ENCODE measurements at regions not wholly inside any gene's neighbourhood (a gene's known extent, or its start where the extent isn't known, plus 50 kb on each side); places are given as distances from the start of the nearest gene placed in this dataset.

DNA sequence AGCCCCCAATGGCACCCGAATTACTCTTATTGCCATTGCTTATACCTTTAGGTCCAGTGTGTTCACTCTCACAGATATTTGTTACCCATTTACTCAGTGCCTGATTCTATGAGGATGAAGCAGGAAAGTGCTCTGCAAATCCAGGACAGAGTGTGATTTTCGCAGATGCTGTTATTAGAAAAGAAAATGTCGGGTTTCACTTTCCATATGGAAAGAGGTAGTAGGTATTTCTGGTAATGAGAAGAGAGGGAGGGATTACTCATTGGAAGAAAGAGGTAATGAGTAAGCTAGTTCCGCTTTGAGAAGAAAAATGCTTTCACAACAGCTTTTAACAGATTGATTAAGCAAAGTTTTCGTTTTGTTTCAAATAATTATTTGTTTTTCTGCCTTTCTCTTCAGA lies 336.3 kb upstream of the CFAP20DC start:
- DNase-seq: no peak
- no peaks in the 10 kb centered on the region for H3K36me3 Mint-ChIP-seq (ENCODE audit: low read depth)
- no peaks in the 10 kb centered on the region for H3K27me3 Mint-ChIP-seq (ENCODE audit: insufficient read depth)
- Histone ChIP-seq H3K9me3 (ENCODE audit: control insufficient read depth, low read length) (peaks cover 6% of the 10 kb centered on the region), H3K36me3 (ENCODE audit: control insufficient read depth, insufficient read depth, low read length) (no peaks in the 10 kb centered on the region), H3K9ac (ENCODE audit: extremely low read depth, low read length, poor library complexity, severe bottlenecking) (no peak overlapping the region), H3K4me1 (ENCODE audit: control insufficient read depth, insufficient read depth, low read length) (no peaks in the 10 kb centered on the region), H3K27me3 (ENCODE audit: control insufficient read depth, insufficient read depth, low read length, poor library complexity, severe bottlenecking) (no peaks in the 10 kb centered on the region), H3K27ac (ENCODE audit: low read depth, low read length) (no peak overlapping the region), H3K4me3 (ENCODE audit: low read length) (no peak overlapping the region)
- TF ChIP-seq, protein P1, sequence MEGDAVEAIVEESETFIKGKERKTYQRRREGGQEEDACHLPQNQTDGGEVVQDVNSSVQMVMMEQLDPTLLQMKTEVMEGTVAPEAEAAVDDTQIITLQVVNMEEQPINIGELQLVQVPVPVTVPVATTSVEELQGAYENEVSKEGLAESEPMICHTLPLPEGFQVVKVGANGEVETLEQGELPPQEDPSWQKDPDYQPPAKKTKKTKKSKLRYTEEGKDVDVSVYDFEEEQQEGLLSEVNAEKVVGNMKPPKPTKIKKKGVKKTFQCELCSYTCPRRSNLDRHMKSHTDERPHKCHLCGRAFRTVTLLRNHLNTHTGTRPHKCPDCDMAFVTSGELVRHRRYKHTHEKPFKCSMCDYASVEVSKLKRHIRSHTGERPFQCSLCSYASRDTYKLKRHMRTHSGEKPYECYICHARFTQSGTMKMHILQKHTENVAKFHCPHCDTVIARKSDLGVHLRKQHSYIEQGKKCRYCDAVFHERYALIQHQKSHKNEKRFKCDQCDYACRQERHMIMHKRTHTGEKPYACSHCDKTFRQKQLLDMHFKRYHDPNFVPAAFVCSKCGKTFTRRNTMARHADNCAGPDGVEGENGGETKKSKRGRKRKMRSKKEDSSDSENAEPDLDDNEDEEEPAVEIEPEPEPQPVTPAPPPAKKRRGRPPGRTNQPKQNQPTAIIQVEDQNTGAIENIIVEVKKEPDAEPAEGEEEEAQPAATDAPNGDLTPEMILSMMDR (conservative IDR thresholded peaks at IDR 0.05): no peak
- no peak overlapping the region for H3K4me3 Mint-ChIP-seq
- WGBS, 2 experiments (ENCODE audit: insufficient coverage in 1 of 2, insufficient read length in 1 of 2): 92 to 95% methylated on average over 4 to 5 of the region's 5 CpGs
- H3K27ac Mint-ChIP-seq: no peak overlapping the region
- no peaks in the 10 kb centered on the region for H3K4me1 Mint-ChIP-seq
- no peaks in the 10 kb centered on the region for H3K9me3 Mint-ChIP-seq

DNA sequence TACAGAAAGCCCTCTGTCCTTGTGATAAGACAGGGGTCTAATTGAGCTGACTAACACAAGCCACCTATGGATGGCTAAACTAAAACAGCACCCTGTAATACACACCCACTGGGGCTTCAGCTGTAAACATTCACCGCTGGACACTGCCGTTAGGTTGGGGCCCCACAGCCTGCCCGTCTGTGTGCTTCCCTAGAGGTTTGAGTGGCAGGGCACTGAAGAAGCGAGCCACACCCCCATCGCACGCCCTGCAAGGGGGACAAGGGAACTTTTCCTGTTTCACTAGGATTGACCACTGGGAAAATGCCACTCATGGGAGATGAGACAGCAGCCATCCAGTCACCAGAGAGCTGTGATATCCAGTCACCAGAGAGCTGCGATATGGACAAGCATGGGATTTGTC lies 335.7 kb upstream of the CFAP20DC start:
- H3K4me3 ChIP-seq (ENCODE audit: low read length): no peak overlapping the region
- Mint-ChIP-seq H3K4me3 (no peak overlapping the region), H3K9me3 (no peaks in the 10 kb centered on the region), H3K27ac (no peak overlapping the region), H3K4me1 (no peaks in the 10 kb centered on the region), H3K27me3 (ENCODE audit: insufficient read depth) (no peaks in the 10 kb centered on the region), H3K36me3 (ENCODE audit: low read depth) (no peaks in the 10 kb centered on the region)
- H3K9ac ChIP-seq (ENCODE audit: extremely low read depth, low read length, poor library complexity, severe bottlenecking): no peak overlapping the region
- no peaks in the 10 kb centered on the region for H3K36me3 ChIP-seq (ENCODE audit: control insufficient read depth, insufficient read depth, low read length)
- 77 to 87% methylated on average over 7 of the region's 7 CpGs for WGBS, 2 experiments (ENCODE audit: insufficient coverage in 1 of 2, insufficient read length in 1 of 2)
- H3K9me3 ChIP-seq (ENCODE audit: control insufficient read depth, low read length): peaks cover 6% of the 10 kb centered on the region
- no peak for DNase-seq
- no peaks in the 10 kb centered on the region for H3K27me3 ChIP-seq (ENCODE audit: control insufficient read depth, insufficient read depth, low read length, poor library complexity, severe bottlenecking)
- no peak overlapping the region for H3K27ac ChIP-seq (ENCODE audit: low read depth, low read length)
- no peaks in the 10 kb centered on the region for H3K4me1 ChIP-seq (ENCODE audit: control insufficient read depth, insufficient read depth, low read length)
- TF ChIP-seq, protein P1 (conservative IDR thresholded peaks at IDR 0.05): no peak

DNA sequence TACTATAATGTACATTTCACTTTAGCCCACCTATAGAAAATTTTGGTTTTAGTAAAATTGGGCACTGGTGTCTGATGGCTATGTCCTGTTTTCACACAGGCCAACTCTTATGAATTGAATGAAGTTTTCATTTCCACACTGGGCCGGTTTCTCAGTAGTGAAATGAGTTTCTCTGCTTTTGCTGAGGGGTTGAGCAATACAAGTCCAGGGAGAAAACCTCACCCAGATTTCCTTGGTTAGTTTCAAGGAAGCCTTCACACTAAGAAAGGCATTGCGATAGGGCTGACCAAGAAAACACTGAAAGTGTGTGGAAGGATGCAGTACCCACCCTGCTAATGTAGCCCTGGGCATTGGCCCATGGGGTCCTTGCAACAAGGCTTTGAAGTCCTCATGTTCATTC lies 331.5 kb upstream of the CFAP20DC start:
- H3K27ac Mint-ChIP-seq: no peak overlapping the region
- H3K27me3 ChIP-seq (ENCODE audit: control insufficient read depth, insufficient read depth, low read length, poor library complexity, severe bottlenecking): no peaks in the 10 kb centered on the region
- H3K27me3 Mint-ChIP-seq (ENCODE audit: insufficient read depth): peaks cover 3% of the 10 kb centered on the region
- DNase-seq: no peak
- H3K4me1 Mint-ChIP-seq: no peaks in the 10 kb centered on the region
- no peaks in the 10 kb centered on the region for H3K36me3 ChIP-seq (ENCODE audit: control insufficient read depth, insufficient read depth, low read length)
- H3K4me3 Mint-ChIP-seq: no peak overlapping the region
- H3K27ac ChIP-seq (ENCODE audit: low read depth, low read length): no peak overlapping the region
- TF ChIP-seq, protein P1 (conservative IDR thresholded peaks at IDR 0.05): no peak
- no peaks in the 10 kb centered on the region for H3K9me3 Mint-ChIP-seq
- H3K36me3 Mint-ChIP-seq (ENCODE audit: low read depth): no peaks in the 10 kb centered on the region
- no peak overlapping the region for H3K4me3 ChIP-seq (ENCODE audit: low read length)
- H3K4me1 ChIP-seq (ENCODE audit: control insufficient read depth, insufficient read depth, low read length): no peaks in the 10 kb centered on the region
- H3K9me3 ChIP-seq (ENCODE audit: control insufficient read depth, low read length): no peaks in the 10 kb centered on the region
- 92 to 100% methylated on average over 1 to 2 of the region's 2 CpGs for WGBS, 2 experiments (ENCODE audit: insufficient coverage in 1 of 2, insufficient read length in 1 of 2)
- no peak overlapping the region for H3K9ac ChIP-seq (ENCODE audit: extremely low read depth, low read length, poor library complexity, severe bottlenecking)

Data from endodermal cell (in vitro differentiated cells).